ENCODE measurements at regions not wholly inside any gene's neighbourhood (a gene's known extent, or its start where the extent isn't known, plus 50 kb on each side); places are given as distances from the start of the nearest gene placed in this dataset.
A peak's percentile ranks its signal among the peaks of the same experiment; 100 is the strongest.

GRCh38 chr5:61706751-61707150 lies 374.7 kb downstream of the ZSWIM6 start:
- peaks cover 0 to 3% (median 0%) of the 10 kb centered on the region in 4 donors for H3K4me1 ChIP-seq (ENCODE audit: control insufficient read depth in 4 of 4, insufficient read depth in 4 of 4, low read length in 3 of 4)
- no peak overlapping the region for H3K27ac ChIP-seq (ENCODE audit: low read depth in 1 of 2, low read length in 2 of 2)
- H3K4me3 ChIP-seq (ENCODE audit: low read depth in 1 of 3, low read length in 3 of 3), result no peak overlapping the region
- H3K36me3 ChIP-seq (ENCODE audit: control insufficient read depth in 4 of 4, insufficient read depth in 3 of 4, low read depth in 1 of 4, low read length in 3 of 4), result no peaks in the 10 kb centered on the region
- no peak for DNase-seq (ENCODE audit: low spot score)
- WGBS, result 75% methylated on average over 2 of the region's 2 CpGs
- H3K9me3 ChIP-seq (ENCODE audit: control insufficient read depth in 4 of 4, low read length in 3 of 4), result no peaks in the 10 kb centered on the region
- TF ChIP-seq YY1 (IDR thresholded peaks at IDR 0.05), result no peak
- TF ChIP-seq HNF4A (conservative IDR thresholded peaks at IDR 0.05), result no peak
- TF ChIP-seq REST (IDR thresholded peaks at IDR 0.05), result no peak
- TF ChIP-seq NR2F2 (IDR thresholded peaks at IDR 0.05), result peak; percentile 69
- no peak for TF ChIP-seq MAX (IDR thresholded peaks at IDR 0.05)
- no peak for TF ChIP-seq RXRA (IDR thresholded peaks at IDR 0.05)
- no peak overlapping the region for H3K9ac ChIP-seq (ENCODE audit: low read depth in 1 of 2, low read length in 2 of 2)
- no peaks in the 10 kb centered on the region for H3K27me3 ChIP-seq (ENCODE audit: control insufficient read depth in 4 of 4, insufficient read depth in 4 of 4, low read length in 3 of 4)

- Histone ChIP-seq H3K4me3 (ENCODE audit: low read depth in 1 of 3, low read length in 3 of 3) (no peak overlapping the region), H3K36me3 (ENCODE audit: control insufficient read depth in 4 of 4, insufficient read depth in 3 of 4, low read depth in 1 of 4, low read length in 3 of 4) (no peaks in the 10 kb centered on the region), H3K9ac (ENCODE audit: low read depth in 1 of 2, low read length in 2 of 2) (no peak overlapping the region), H3K4me1 (ENCODE audit: control insufficient read depth in 4 of 4, insufficient read depth in 4 of 4, low read length in 3 of 4) (no peaks in the 10 kb centered on the region), H3K27me3 (ENCODE audit: control insufficient read depth in 4 of 4, insufficient read depth in 4 of 4, low read length in 3 of 4) (no peaks in the 10 kb centered on the region), H3K9me3 (ENCODE audit: control insufficient read depth in 4 of 4, low read length in 3 of 4) (peaks cover 0 to 5% (median 0%) of the 10 kb centered on the region in 4 donors), H3K27ac (ENCODE audit: low read depth in 1 of 2, low read length in 2 of 2) (no peak overlapping the region)
- 95% methylated on average over 1 of the region's 1 CpG for WGBS
- DNase-seq (ENCODE audit: low spot score), result no peak
- no peak for TF ChIP-seq HNF4G (IDR thresholded peaks at IDR 0.05)
- no peak for TF ChIP-seq SP1 (IDR thresholded peaks at IDR 0.05)
- TF ChIP-seq CTCF (IDR thresholded peaks at IDR 0.05; ENCODE audit: low read depth, low read length, missing input control), result no peak
- TF ChIP-seq FOXA2 (IDR thresholded peaks at IDR 0.05), result no peak
- no peak for TF ChIP-seq RXRA (IDR thresholded peaks at IDR 0.05)
- TF ChIP-seq RAD21 (IDR thresholded peaks at IDR 0.05), result no peak
- TF ChIP-seq JUND (IDR thresholded peaks at IDR 0.05), result no peak
- TF ChIP-seq MAX (IDR thresholded peaks at IDR 0.05), result no peak
- no peak for TF ChIP-seq HNF4A (conservative IDR thresholded peaks at IDR 0.05)
- no peak for TF ChIP-seq YY1 (IDR thresholded peaks at IDR 0.05)
- TF ChIP-seq, protein P1, sequence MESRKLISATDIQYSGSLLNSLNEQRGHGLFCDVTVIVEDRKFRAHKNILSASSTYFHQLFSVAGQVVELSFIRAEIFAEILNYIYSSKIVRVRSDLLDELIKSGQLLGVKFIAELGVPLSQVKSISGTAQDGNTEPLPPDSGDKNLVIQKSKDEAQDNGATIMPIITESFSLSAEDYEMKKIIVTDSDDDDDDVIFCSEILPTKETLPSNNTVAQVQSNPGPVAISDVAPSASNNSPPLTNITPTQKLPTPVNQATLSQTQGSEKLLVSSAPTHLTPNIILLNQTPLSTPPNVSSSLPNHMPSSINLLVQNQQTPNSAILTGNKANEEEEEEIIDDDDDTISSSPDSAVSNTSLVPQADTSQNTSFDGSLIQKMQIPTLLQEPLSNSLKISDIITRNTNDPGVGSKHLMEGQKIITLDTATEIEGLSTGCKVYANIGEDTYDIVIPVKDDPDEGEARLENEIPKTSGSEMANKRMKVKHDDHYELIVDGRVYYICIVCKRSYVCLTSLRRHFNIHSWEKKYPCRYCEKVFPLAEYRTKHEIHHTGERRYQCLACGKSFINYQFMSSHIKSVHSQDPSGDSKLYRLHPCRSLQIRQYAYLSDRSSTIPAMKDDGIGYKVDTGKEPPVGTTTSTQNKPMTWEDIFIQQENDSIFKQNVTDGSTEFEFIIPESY (IDR thresholded peaks at IDR 0.05), result no peak
- no peak for TF ChIP-seq REST (IDR thresholded peaks at IDR 0.05)
Observed at GRCh38 chr5:61719124-61719523, 387.1 kb downstream of the ZSWIM6 start.
